ENCODE measurements at regions not wholly inside any gene's neighbourhood (a gene's known extent, or its start where the extent isn't known, plus 50 kb on each side); places are given as distances from the start of the nearest gene placed in this dataset.

DNA sequence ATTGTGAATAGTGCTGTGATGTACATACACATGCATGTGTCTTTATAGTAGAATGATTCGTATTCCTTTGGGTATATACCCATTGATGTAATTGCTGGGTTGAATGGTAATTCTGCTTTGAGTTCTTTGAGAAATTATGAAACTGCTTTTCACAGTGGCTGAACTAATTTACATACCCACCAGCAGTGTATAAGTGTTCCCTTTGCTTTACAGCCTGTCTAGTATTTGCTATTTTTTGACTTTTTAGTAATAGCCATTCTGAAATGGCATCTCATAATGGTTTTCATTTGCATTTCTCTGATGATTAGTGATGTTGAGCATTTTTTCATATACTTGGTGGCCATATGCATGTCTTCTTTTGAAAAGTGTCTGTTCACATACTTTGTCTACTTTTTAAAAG lies 54.5 kb upstream of the FAM78B start:
- intact Hi-C loops (cut with DNase I) = no loop called here
- ATAC-seq (ENCODE audit: low FRiP score) (no peak), DNase-seq (no peak)
- Histone ChIP-seq H3K36me3 (ENCODE audit: control insufficient read depth in 1 of 2, insufficient read depth in 2 of 2, low read length in 1 of 2) (no peaks in the 10 kb centered on the region), H3K27me3 (ENCODE audit: control insufficient read depth in 1 of 2, insufficient read depth in 2 of 2, low read length in 1 of 2) (no peaks in the 10 kb centered on the region), H3K4me1 (ENCODE audit: control insufficient read depth in 1 of 2, insufficient read depth in 2 of 2, low read length in 2 of 2) (no peaks in the 10 kb centered on the region), H3K9me3 (ENCODE audit: control insufficient read depth, low read length) (no peaks in the 10 kb centered on the region), H3K4me3 (ENCODE audit: low read length in 2 of 2) (no peak overlapping the region), H3K27ac (ENCODE audit: low read depth in 1 of 2, low read length in 2 of 2) (no peak overlapping the region)
- 71 to 81% methylated on average over 1 of the region's 1 CpG for WGBS, 2 donors

DNA sequence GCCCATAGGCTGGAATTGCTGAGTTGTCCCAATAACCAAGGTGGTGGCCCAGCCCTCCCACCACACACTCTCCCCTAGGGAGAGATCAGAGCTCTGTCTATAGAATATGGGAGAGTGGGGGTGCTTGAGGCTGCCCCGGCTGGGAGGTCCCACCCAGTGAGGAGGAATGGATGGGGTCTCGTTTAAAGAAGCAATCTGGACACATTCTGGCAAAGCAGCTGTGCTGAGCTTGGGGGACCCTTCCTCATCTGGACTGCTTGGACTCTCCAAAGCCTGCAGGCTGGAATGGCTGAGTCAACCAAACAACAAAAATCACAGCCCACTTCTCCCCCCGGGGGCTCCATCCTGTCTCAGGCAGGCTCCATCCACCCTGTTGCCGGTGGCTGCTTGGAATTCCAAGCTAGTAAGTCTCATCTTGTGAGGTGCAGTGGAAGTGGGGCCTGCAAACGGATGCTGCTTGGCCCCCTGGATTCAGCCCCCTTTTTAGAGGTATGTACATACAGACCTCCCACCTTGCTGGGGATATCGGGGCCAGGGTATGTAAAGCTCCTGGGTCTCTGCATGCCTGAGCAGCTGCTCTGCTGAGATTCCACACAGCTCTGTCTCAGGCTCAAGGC lies 67.1 kb upstream of the FAM78B start:
- Histone ChIP-seq H3K4me1 (ENCODE audit: control insufficient read depth in 1 of 2, insufficient read depth in 2 of 2, low read length in 2 of 2) (no peaks in the 10 kb centered on the region), H3K9me3 (ENCODE audit: control insufficient read depth, low read length) (peaks cover 6% of the 10 kb centered on the region), H3K36me3 (ENCODE audit: control insufficient read depth in 1 of 2, insufficient read depth in 2 of 2, low read length in 1 of 2) (no peaks in the 10 kb centered on the region), H3K27me3 (ENCODE audit: control insufficient read depth in 1 of 2, insufficient read depth in 2 of 2, low read length in 1 of 2) (peaks cover 0 to 2% of the 10 kb centered on the region in 2 donors), H3K4me3 (ENCODE audit: low read length in 2 of 2) (no peak overlapping the region), H3K27ac (ENCODE audit: low read depth in 1 of 2, low read length in 2 of 2) (no peak overlapping the region)
- 63 to 68% methylated on average over 6 of the region's 6 CpGs for WGBS, 2 donors
- ATAC-seq (ENCODE audit: low FRiP score) (no peak), DNase-seq (no peak)
- intact Hi-C loops (cut with DNase I) = no loop called here

DNA sequence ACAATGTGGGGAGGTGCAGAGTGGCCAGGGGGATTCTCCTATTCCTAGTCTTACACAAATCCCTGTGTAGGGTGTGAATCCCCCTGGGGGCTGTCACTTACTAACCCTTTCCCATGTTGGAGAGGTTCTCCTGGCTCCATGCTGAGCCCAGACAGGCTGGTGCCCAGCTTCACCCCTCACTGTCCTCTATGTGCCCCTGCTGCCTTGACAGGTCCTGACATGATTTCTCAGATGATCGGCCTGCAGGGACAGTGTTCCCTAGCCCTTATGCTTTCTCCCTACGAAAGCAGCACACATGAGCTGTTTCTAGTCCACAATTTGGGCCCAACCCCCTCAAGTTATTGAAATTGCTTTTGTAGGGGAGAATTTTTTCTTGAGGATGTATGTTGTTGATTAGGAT lies 68.9 kb upstream of the FAM78B start:
- no peak for ATAC-seq (ENCODE audit: low FRiP score)
- intact Hi-C loops (cut with DNase I) = no loop called here
- WGBS, 2 donors = 59 to 73% methylated on average over 2 of the region's 2 CpGs
- no peaks in the 10 kb centered on the region for H3K4me1 ChIP-seq (ENCODE audit: control insufficient read depth in 1 of 2, insufficient read depth in 2 of 2, low read length in 2 of 2)
- no peak overlapping the region for H3K27ac ChIP-seq (ENCODE audit: low read depth in 1 of 2, low read length in 2 of 2)
- no peaks in the 10 kb centered on the region for H3K36me3 ChIP-seq (ENCODE audit: control insufficient read depth in 1 of 2, insufficient read depth in 2 of 2, low read length in 1 of 2)
- H3K4me3 ChIP-seq (ENCODE audit: low read length in 2 of 2) = no peak overlapping the region
- H3K27me3 ChIP-seq (ENCODE audit: control insufficient read depth in 1 of 2, insufficient read depth in 2 of 2, low read length in 1 of 2) = peaks cover 0 to 2% of the 10 kb centered on the region in 2 donors
- no peak for DNase-seq
- peaks cover 6% of the 10 kb centered on the region for H3K9me3 ChIP-seq (ENCODE audit: control insufficient read depth, low read length)

DNA sequence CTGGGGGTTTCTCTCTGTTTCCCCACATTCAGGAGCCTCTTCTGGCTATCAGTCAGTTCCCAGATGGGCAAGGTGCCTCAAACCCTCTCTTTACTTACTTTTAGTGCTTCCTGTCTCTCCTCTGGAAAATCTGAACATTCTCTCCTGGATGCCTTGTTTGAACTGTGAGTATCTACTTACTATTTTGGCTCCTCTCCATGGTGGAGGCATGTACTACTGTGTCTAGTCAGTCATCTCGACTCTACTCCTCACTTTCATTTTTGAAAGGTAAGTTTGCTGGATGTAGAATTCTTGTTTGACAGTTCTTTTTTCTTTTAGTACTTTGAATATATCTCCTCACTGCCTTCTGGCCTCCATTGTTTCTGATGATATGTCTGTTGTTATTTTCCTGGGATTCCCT lies 70.9 kb upstream of the FAM78B start:
- no peak overlapping the region for H3K27ac ChIP-seq (ENCODE audit: low read depth in 1 of 2, low read length in 2 of 2)
- intact Hi-C loops (cut with DNase I) = no loop called here
- ATAC-seq (ENCODE audit: low FRiP score) (no peak), DNase-seq (no peak)
- no peaks in the 10 kb centered on the region for H3K36me3 ChIP-seq (ENCODE audit: control insufficient read depth in 1 of 2, insufficient read depth in 2 of 2, low read length in 1 of 2)
- H3K4me1 ChIP-seq (ENCODE audit: control insufficient read depth in 1 of 2, insufficient read depth in 2 of 2, low read length in 2 of 2) = no peaks in the 10 kb centered on the region
- H3K4me3 ChIP-seq (ENCODE audit: low read length in 2 of 2) = no peak overlapping the region
- peaks cover 6% of the 10 kb centered on the region for H3K9me3 ChIP-seq (ENCODE audit: control insufficient read depth, low read length)
- 57 to 68% methylated on average over 1 of the region's 1 CpG for whole genome bisulfite sequencing, 2 donors
- peaks cover 0 to 2% of the 10 kb centered on the region in 2 donors for H3K27me3 ChIP-seq (ENCODE audit: control insufficient read depth in 1 of 2, insufficient read depth in 2 of 2, low read length in 1 of 2)

DNA sequence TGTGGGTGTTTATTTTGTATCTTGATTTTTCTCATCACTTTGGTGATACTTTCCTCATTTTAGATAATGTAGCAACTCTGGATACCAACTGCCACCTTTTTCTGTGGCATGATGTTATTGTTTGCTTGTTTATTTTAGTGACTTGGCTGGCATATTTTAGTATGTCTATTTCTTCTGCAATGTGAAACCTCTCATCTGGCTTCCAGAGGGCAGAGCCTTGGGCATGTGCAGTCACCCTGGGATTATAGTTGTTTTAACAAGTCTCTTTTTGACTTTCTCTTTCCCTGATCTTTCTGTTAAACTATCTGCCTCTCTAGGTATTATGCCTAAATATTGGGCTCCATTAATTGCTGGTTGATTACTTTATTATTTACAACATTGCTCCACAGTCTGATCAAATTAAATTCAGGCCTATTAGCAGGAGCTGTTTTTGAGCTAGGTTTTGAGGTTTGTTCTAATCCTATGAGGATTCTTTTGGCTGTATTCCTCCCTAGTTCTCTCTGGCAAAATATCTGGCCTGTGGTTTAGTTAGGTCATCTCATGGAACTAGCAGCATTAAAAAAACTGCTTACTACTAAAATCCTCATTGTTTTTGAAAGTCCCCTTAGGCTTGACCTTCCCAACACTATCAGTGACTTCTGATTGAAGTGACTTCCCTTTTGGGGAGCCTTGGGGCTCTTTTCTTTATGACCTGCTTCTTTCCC lies 86.4 kb upstream of the FAM78B start:
- H3K27ac ChIP-seq (ENCODE audit: low read depth in 1 of 2, low read length in 2 of 2) = no peak overlapping the region
- ATAC-seq (ENCODE audit: low FRiP score) = no peak
- intact Hi-C loops (cut with DNase I) = no loop called here
- H3K4me3 ChIP-seq (ENCODE audit: low read length in 2 of 2) = no peak overlapping the region
- no peaks in the 10 kb centered on the region for H3K36me3 ChIP-seq (ENCODE audit: control insufficient read depth in 1 of 2, insufficient read depth in 2 of 2, low read length in 1 of 2)
- H3K9me3 ChIP-seq (ENCODE audit: control insufficient read depth, low read length) = peaks cover 12% of the 10 kb centered on the region
- no peaks in the 10 kb centered on the region for H3K4me1 ChIP-seq (ENCODE audit: control insufficient read depth in 1 of 2, insufficient read depth in 2 of 2, low read length in 2 of 2)
- H3K27me3 ChIP-seq (ENCODE audit: control insufficient read depth in 1 of 2, insufficient read depth in 2 of 2, low read length in 1 of 2) = no peaks in the 10 kb centered on the region
- no peak for DNase-seq

DNA sequence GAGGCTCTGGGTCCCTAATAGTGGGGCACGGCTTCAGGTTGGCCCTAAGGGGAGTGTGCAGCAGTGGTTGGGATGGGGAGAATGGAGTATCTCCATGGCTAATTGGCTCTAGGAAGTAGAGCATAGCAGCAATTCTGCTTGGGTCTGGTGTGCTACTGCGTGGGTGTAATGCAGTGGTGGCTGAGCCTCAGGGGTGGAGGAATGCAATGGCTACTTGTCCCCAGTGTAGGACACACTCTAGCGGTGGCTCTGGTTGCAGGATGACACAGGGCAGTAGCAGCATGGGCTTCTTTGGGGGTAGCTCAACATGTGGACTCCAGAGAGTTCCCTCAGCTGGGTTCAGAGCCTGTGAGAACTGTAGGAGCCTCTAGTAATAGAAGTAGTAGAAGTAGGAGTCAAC lies 91.2 kb upstream of the FAM78B start:
- H3K4me1 ChIP-seq (ENCODE audit: control insufficient read depth in 1 of 2, insufficient read depth in 2 of 2, low read length in 2 of 2) = no peaks in the 10 kb centered on the region
- WGBS, 2 donors = 74 to 80% methylated on average over 3 of the region's 3 CpGs
- no peaks in the 10 kb centered on the region for H3K27me3 ChIP-seq (ENCODE audit: control insufficient read depth in 1 of 2, insufficient read depth in 2 of 2, low read length in 1 of 2)
- intact Hi-C loops (cut with DNase I) = no loop called here
- DNase-seq (no peak), ATAC-seq (ENCODE audit: low FRiP score) (no peak)
- H3K36me3 ChIP-seq (ENCODE audit: control insufficient read depth in 1 of 2, insufficient read depth in 2 of 2, low read length in 1 of 2) = no peaks in the 10 kb centered on the region
- H3K27ac ChIP-seq (ENCODE audit: low read depth in 1 of 2, low read length in 2 of 2) = no peak overlapping the region
- peaks cover 12% of the 10 kb centered on the region for H3K9me3 ChIP-seq (ENCODE audit: control insufficient read depth, low read length)
- H3K4me3 ChIP-seq (ENCODE audit: low read length in 2 of 2) = no peak overlapping the region

DNA sequence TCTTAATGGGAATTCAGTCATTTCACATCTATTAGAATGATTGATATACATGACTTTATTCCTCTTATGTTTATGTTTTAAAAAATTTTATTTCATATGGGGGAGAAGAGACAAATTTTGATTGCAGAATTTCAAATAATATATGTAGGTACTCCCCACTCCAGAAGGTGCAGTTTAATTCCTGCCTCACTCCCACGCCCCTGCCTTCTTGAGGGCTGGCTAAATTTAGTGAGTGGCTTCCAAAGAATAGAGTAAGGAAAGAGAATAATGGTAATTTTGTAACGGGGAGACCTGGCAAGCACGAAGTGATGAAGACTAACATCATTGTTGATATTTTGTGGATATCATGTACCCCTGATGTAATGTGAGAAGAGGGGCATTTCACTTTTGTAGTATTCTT lies 94.7 kb upstream of the FAM78B start:
- H3K9me3 ChIP-seq (ENCODE audit: control insufficient read depth, low read length) = peaks cover 6% of the 10 kb centered on the region
- H3K27ac ChIP-seq (ENCODE audit: low read depth in 1 of 2, low read length in 2 of 2) = no peak overlapping the region
- no peaks in the 10 kb centered on the region for H3K27me3 ChIP-seq (ENCODE audit: control insufficient read depth in 1 of 2, insufficient read depth in 2 of 2, low read length in 1 of 2)
- H3K4me1 ChIP-seq (ENCODE audit: control insufficient read depth in 1 of 2, insufficient read depth in 2 of 2, low read length in 2 of 2) = no peaks in the 10 kb centered on the region
- ATAC-seq (ENCODE audit: low FRiP score) (no peak), DNase-seq (no peak)
- H3K4me3 ChIP-seq (ENCODE audit: low read length in 2 of 2) = no peak overlapping the region
- H3K36me3 ChIP-seq (ENCODE audit: control insufficient read depth in 1 of 2, insufficient read depth in 2 of 2, low read length in 1 of 2) = no peaks in the 10 kb centered on the region
- intact Hi-C loops (cut with DNase I) = no loop called here
- 70 to 71% methylated on average over 3 of the region's 3 CpGs for WGBS, 2 donors

DNA sequence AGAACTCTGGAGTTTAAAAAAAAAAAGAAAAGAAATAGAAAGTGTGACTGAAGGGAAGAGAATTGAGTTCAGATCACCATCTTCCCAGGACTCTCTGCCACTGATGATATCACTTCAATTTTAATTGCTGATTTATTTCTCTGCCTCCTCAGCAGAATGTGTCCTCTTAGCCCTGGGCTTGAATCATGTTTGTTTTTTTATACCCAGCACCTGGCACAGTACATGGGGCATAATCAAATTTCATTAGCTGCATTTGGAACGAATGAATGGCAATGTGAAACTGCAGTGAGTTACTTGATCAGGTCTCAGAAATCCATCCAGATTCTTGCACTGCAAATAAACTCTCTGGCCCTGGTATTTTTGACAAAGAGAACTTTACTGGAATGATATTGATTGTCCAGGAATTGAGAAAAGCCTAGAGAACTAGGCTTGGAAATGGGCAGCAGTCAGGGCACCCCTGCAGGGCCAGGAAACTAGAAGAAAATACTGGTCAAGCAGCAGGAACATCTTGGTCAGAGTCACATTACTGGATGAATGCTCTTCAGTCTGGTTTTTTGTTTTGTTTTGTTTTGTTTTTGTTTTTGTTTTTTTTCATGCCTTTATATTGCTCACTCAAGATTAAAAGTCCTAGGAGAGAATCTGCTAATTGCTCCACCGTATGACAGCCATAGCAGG lies 103.8 kb upstream of the FAM78B start:
- Histone ChIP-seq H3K4me3 (ENCODE audit: low read length in 2 of 2) (no peak overlapping the region), H3K9me3 (ENCODE audit: control insufficient read depth, low read length) (peaks cover 1% of the 10 kb centered on the region), H3K27me3 (ENCODE audit: control insufficient read depth in 1 of 2, insufficient read depth in 2 of 2, low read length in 1 of 2) (no peaks in the 10 kb centered on the region), H3K36me3 (ENCODE audit: control insufficient read depth in 1 of 2, insufficient read depth in 2 of 2, low read length in 1 of 2) (no peaks in the 10 kb centered on the region), H3K27ac (ENCODE audit: low read depth in 1 of 2, low read length in 2 of 2) (no peak overlapping the region), H3K4me1 (ENCODE audit: control insufficient read depth in 1 of 2, insufficient read depth in 2 of 2, low read length in 2 of 2) (no peaks in the 10 kb centered on the region)
- DNase-seq (no peak), ATAC-seq (ENCODE audit: low FRiP score) (no peak)
- WGBS, 2 donors = 63 to 67% methylated on average over 2 of the region's 2 CpGs
- intact Hi-C loops (cut with DNase I) = no loop called here

DNA sequence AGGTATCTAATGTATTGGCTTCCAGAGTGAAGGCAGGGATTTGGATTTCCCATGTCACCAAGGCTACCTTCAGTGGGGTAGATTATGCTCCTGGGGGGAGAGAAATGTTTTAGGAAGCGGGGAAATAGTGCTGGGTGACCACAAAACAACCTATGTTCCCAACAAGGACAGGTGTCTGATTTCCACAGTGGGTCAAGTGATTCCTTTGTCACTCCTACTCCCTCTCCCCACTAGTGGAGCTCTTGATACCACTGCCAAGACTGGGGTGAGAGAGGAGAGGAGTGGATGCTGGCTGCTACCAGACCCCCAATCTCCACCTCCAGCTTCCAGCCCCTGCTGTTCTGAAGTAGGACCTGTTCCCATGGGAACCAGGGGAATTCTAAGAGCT lies 104.3 kb upstream of the FAM78B start:
- Histone ChIP-seq H3K4me1 (ENCODE audit: control insufficient read depth in 1 of 2, insufficient read depth in 2 of 2, low read length in 2 of 2) (no peaks in the 10 kb centered on the region), H3K27ac (ENCODE audit: low read depth in 1 of 2, low read length in 2 of 2) (no peak overlapping the region), H3K4me3 (ENCODE audit: low read length in 2 of 2) (no peak overlapping the region), H3K27me3 (ENCODE audit: control insufficient read depth in 1 of 2, insufficient read depth in 2 of 2, low read length in 1 of 2) (no peaks in the 10 kb centered on the region), H3K36me3 (ENCODE audit: control insufficient read depth in 1 of 2, insufficient read depth in 2 of 2, low read length in 1 of 2) (no peaks in the 10 kb centered on the region), H3K9me3 (ENCODE audit: control insufficient read depth, low read length) (peaks cover 1% of the 10 kb centered on the region)
- DNase-seq = no peak
- no peak for ATAC-seq (ENCODE audit: low FRiP score)
- intact Hi-C loops (cut with DNase I) = no loop called here
- WGBS, 2 donors = 47 to 50% methylated on average over 1 of the region's 1 CpG

Measured in aorta (tissue), 5 donors.